Spleen (tissue), 11 donors: ENCODE measurements at regions not wholly inside any gene's neighbourhood (a gene's known extent, or its start where the extent isn't known, plus 50 kb on each side); places are given as distances from the start of the nearest gene placed in this dataset.
A peak's percentile ranks its signal among the peaks of the same experiment; 100 is the strongest.

Experiments used
- DNase-seq: peaks from one replicate; pipeline ENCODE4 v3.0.0-alpha.2; 2020
- H3K27ac ChIP-seq, 8 donors: fragments of 200-600 bp; sonication (generic) in 7 of 8; 1 replicate in 4 of 8; 2 replicates in 4 of 8; pipeline versions ENCODE4 v1.5.0 to v1.8.0; 2016 to 2021; ENCODE audit warnings: inconsistent platforms in 4 of 8, mild to moderate bottlenecking in 4 of 8, moderate library complexity in 1 of 8
- H3K27me3 ChIP-seq, 7 donors: fragments of 200-600 bp; sonication (generic) in 6 of 7; replicated peaks in 1 of 7; 1 replicate in 4 of 7; 2 replicates in 3 of 7; pipeline versions ENCODE4 v1.5.0 to v1.8.0; 2016 to 2021; ENCODE audit warnings: inconsistent platforms in 3 of 7, mild to moderate bottlenecking in 1 of 7
- H3K36me3 ChIP-seq, 6 donors: fragments of 200-600 bp; sonication (generic) in 5 of 6; 1 replicate in 4 of 6; 2 replicates in 2 of 6; pipeline versions ENCODE4 v1.5.0 to v1.8.0; 2016 to 2021; ENCODE audit warnings: inconsistent platforms in 2 of 6
- H3K4me1 ChIP-seq, 6 donors: fragments of 200-600 bp; sonication (generic) in 5 of 6; 1 replicate in 3 of 6; 2 replicates in 3 of 6; pipeline versions ENCODE4 v1.5.0 to v1.8.0; 2016 to 2021; ENCODE audit warnings: inconsistent platforms in 3 of 6
- H3K4me3 ChIP-seq, 8 donors: fragments of 200-600 bp; sonication (generic) in 7 of 8; 1 replicate in 4 of 8; 2 replicates in 4 of 8; pipeline versions ENCODE4 v1.5.0 to v1.8.0; 2016 to 2021; ENCODE audit warnings: inconsistent platforms in 4 of 8, mild to moderate bottlenecking in 4 of 8, moderate library complexity in 2 of 8
- H3K9me3 ChIP-seq, 8 donors: fragments of 200-600 bp; sonication (generic) in 7 of 8; 1 replicate in 4 of 8; 2 replicates in 4 of 8; pipeline versions ENCODE4 v1.5.0 to v1.8.0; 2016 to 2021; ENCODE audit warnings: inconsistent platforms in 4 of 8
- POLR2A ChIP-seq, 3 donors: fragments of 450-650 bp; IDR thresholded peaks; one replicate each; pipeline ENCODE4 v1.5.1; 2017; ENCODE audit warnings: antibody characterized with exemption in 3 of 3, mild to moderate bottlenecking in 1 of 3
- POLR2AphosphoS5 ChIP-seq, 3 donors: sonication (generic); formaldehyde crosslinking; IDR thresholded peaks; one replicate each; pipeline ENCODE4 v1.5.1; 2017; ENCODE audit warnings: antibody characterized with exemption in 3 of 3
- WGBS, 5 donors: extraction: QIAGEN DNeasy Blood & Tissue Kit in 3 of 5; methylation state at CpG; one replicate each; pipeline versions ENCODE4 v1.1.5 to v1.1.7; 2013 to 2018; 5-methylcytosine and 5-hydroxymethylcytosine counted together
- intact Hi-C: fragments of 100-400 bp; cut with DNase I; formaldehyde crosslinking; loops from one replicate; pipeline ENCODE4 v1.15.0; 2023; ENCODE audit warnings: low total_unique reads
- TF ChIP-seq, protein P1 (sequence below), 11 experiments: fragments of 200-600 bp in 7 of 11; fragments of 450-650 bp in 4 of 11; sonication (generic) in 4 of 11; IDR thresholded peaks in 8 of 11; conservative IDR thresholded peaks in 3 of 11; 1 replicate in 7 of 11; 2 replicates in 4 of 11; pipeline versions ENCODE4 v1.4.0 to v1.8.0; 2016 to 2021; ENCODE audit warnings: antibody characterized with exemption in 11 of 11, inconsistent platforms in 4 of 11, mild to moderate bottlenecking in 1 of 11
- donor health status: healthy with polysubstance abuse.
- donor health status: DM: no; HTN: no; CAD: no; lungs with moderate emphysema.
- donor health status: DM: no; HTN: no; CAD: no.
- donor health status: Bipolar disorder and iron deficiency.
- donor health status: healthy.
- donor health status: DM: no; HTN: no; CAD: no.
- donor health status: DM: yes; HTN: yes; CAD: no.

DNA sequence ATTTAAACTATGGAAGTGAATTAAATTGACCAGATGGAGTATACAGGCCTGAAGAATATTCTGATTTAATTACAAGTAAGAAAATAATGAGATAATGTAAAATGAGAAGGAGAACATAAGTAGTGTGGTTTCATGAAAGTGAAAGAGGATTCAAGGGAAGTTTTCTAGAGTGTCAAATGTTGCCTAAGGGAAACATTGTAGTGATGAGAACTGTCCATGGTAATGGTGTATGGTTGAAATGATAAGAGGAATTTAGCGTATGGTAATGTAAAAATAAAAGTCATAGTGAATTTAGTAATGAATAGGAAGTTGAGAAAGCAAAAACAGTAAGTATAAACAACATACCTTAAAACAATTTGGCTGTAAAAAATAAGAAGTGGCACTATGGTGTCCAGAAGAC, 1954.6 kb upstream of the FLRT2 start:
- H3K4me1 ChIP-seq, result no peaks in the 10 kb centered on the region
- intact Hi-C loops, result no loop called here
- no peaks in the 10 kb centered on the region for H3K9me3 ChIP-seq
- no peak overlapping the region for H3K4me3 ChIP-seq
- H3K27me3 ChIP-seq, result no peaks in the 10 kb centered on the region
- no peaks in the 10 kb centered on the region for H3K36me3 ChIP-seq
- TF ChIP-seq POLR2AphosphoS5 (IDR thresholded peaks at IDR 0.05), result no peak
- TF ChIP-seq, protein P1, sequence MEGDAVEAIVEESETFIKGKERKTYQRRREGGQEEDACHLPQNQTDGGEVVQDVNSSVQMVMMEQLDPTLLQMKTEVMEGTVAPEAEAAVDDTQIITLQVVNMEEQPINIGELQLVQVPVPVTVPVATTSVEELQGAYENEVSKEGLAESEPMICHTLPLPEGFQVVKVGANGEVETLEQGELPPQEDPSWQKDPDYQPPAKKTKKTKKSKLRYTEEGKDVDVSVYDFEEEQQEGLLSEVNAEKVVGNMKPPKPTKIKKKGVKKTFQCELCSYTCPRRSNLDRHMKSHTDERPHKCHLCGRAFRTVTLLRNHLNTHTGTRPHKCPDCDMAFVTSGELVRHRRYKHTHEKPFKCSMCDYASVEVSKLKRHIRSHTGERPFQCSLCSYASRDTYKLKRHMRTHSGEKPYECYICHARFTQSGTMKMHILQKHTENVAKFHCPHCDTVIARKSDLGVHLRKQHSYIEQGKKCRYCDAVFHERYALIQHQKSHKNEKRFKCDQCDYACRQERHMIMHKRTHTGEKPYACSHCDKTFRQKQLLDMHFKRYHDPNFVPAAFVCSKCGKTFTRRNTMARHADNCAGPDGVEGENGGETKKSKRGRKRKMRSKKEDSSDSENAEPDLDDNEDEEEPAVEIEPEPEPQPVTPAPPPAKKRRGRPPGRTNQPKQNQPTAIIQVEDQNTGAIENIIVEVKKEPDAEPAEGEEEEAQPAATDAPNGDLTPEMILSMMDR (IDR thresholded peaks at IDR 0.05 in 8 of 11, conservative IDR thresholded peaks at IDR 0.05 in 3 of 11), result no peak
- no peak for TF ChIP-seq POLR2A (IDR thresholded peaks at IDR 0.05)
- DNase-seq, result no peak
- 68 to 79% (median 75%) methylated on average over 1 of the region's 1 CpG for WGBS, 5 donors
- no peak overlapping the region for H3K27ac ChIP-seq

DNA sequence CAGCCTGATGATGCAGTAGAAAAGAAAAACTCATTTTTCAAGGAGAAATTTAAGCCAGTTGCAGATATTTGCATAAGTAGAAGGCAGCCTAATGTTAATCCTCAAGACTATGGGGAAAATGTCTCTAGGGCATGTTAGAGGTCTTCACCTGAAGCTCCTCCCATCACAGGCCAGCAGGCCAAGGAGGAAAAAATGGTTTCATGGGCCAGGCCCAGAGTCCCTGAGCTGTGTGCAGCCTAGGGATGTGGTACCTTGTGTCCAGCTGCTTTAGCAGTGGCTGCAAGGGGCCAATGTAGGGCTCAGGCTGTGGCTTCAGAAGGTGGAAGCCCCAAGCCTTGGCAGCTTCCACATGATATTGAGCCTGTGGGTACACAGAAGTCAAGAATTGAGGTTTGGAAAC, 1946.7 kb upstream of the FLRT2 start:
- no peaks in the 10 kb centered on the region for H3K27me3 ChIP-seq
- H3K36me3 ChIP-seq, result no peaks in the 10 kb centered on the region
- no peaks in the 10 kb centered on the region for H3K4me1 ChIP-seq
- H3K4me3 ChIP-seq, result no peak overlapping the region
- TF ChIP-seq, protein P1 (IDR thresholded peaks at IDR 0.05 in 8 of 11, conservative IDR thresholded peaks at IDR 0.05 in 3 of 11), result no peak
- TF ChIP-seq POLR2AphosphoS5 (IDR thresholded peaks at IDR 0.05), result no peak
- no peak for TF ChIP-seq POLR2A (IDR thresholded peaks at IDR 0.05)
- no peak overlapping the region for H3K27ac ChIP-seq
- peaks cover 0 to 34% (median 17%) of the 10 kb centered on the region in 8 donors for H3K9me3 ChIP-seq
- intact Hi-C loops, result no loop called here
- DNase-seq, result no peak

DNA sequence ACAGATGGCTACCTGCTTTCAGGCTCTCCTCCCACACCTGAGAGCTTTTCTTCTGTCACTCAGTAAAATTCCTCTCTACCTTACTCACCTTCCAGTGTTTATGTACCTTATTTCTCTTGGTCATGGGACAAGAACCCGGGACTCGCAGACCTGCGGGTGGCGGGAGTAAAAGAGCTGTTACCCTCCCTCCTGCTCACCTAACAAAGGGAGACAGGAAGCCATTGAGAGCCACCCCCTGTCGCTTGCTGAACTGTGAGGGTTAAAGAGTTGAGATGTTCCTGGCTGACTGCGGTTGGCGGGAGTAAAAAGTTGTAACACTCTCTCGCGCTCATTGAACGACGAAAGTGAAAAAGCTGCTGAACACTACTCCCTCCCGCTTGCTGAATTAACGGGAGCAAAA, 1935.1 kb upstream of the FLRT2 start:
- Histone ChIP-seq H3K27me3 (no peaks in the 10 kb centered on the region), H3K27ac (no peak overlapping the region), H3K36me3 (no peaks in the 10 kb centered on the region), H3K4me1 (no peaks in the 10 kb centered on the region), H3K9me3 (peaks cover 0 to 18% (median 7%) of the 10 kb centered on the region in 8 donors), H3K4me3 (no peak overlapping the region)
- 91 to 96% (median 92%) methylated on average over 13 of the region's 13 CpGs for WGBS, 5 donors
- DNase-seq, result no peak
- TF ChIP-seq POLR2AphosphoS5 (IDR thresholded peaks at IDR 0.05) (no peak), POLR2A (IDR thresholded peaks at IDR 0.05) (no peak)
- TF ChIP-seq, protein P1 (IDR thresholded peaks at IDR 0.05 in 8 of 11, conservative IDR thresholded peaks at IDR 0.05 in 3 of 11), result no peak
- intact Hi-C loops, result no loop called here

DNA sequence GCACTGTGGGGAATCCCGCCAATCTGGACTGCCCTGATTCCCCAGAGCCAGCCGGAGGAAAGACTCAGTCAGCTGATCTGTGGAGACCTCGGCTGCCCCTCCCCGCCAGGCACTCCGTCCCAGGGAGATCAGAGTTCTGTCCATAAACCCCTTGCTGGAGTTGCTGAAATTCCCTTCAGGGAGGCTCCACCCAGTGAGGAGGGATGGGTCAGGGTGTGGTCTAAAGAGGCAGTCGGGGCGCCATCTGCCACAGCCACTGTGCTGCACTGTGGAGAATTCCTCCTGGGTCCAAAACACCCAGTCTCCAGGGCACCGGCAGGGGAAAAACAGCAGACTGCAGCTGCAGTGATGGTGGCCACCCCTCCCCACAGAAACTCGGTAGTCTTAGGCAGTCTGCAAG, 1922.3 kb upstream of the FLRT2 start:
- H3K4me3 ChIP-seq, result no peak overlapping the region
- H3K36me3 ChIP-seq, result no peaks in the 10 kb centered on the region
- 91 to 98% (median 95%) methylated on average over 6 to 9 of the region's 9 CpGs for WGBS, 5 donors
- H3K27ac ChIP-seq, result no peak overlapping the region
- intact Hi-C loops, result no loop called here
- TF ChIP-seq POLR2AphosphoS5 (IDR thresholded peaks at IDR 0.05), result no peak
- TF ChIP-seq POLR2A (IDR thresholded peaks at IDR 0.05), result no peak
- TF ChIP-seq, protein P1 (IDR thresholded peaks at IDR 0.05 in 8 of 11, conservative IDR thresholded peaks at IDR 0.05 in 3 of 11), result no peak
- H3K9me3 ChIP-seq, result peaks cover 0 to 37% (median 20%) of the 10 kb centered on the region in 8 donors
- DNase-seq, result peak; percentile 29
- no peaks in the 10 kb centered on the region for H3K4me1 ChIP-seq
- no peaks in the 10 kb centered on the region for H3K27me3 ChIP-seq
